Peyer's patch (tissue), 4 donors: ENCODE measurements at regions not wholly inside any gene's neighbourhood (a gene's known extent, or its start where the extent isn't known, plus 50 kb on each side); places are given as distances from the start of the nearest gene placed in this dataset.
"Not testable (repeated sequence)": the region's sequence is repeated elsewhere in the genome, so short reads cannot be mapped to it uniquely, and the experiment has no call there.

Experiments used
- DNase-seq, 3 donors: peaks; one replicate each; pipeline ENCODE4 v3.0.0-alpha.2; 2017 to 2019
- H3K27ac ChIP-seq, 4 donors: fragments of 200-600 bp; sonication (generic); one replicate each; pipeline ENCODE4 v1.5.1; 2016 to 2019
- H3K27me3 ChIP-seq, 2 donors: fragments of 200-600 bp; sonication (generic); one replicate each; pipeline ENCODE4 v1.5.1; 2019
- H3K36me3 ChIP-seq, 3 donors: fragments of 200-600 bp; sonication (generic); one replicate each; pipeline ENCODE4 v1.5.1; 2016 to 2019
- H3K4me1 ChIP-seq, 4 donors: fragments of 200-600 bp; sonication (generic); one replicate each; pipeline ENCODE4 v1.5.1; 2016 to 2019
- H3K4me3 ChIP-seq, 4 donors: fragments of 200-600 bp; sonication (generic); 1 replicate in 3 of 4; 2 replicates in 1 of 4; pipeline ENCODE4 v1.5.1; 2016 to 2019; ENCODE audit warnings: mild to moderate bottlenecking in 1 of 4
- H3K9me3 ChIP-seq, 4 donors: fragments of 200-600 bp; sonication (generic); one replicate each; pipeline ENCODE4 v1.5.1; 2016 to 2019; ENCODE audit warnings: mild to moderate bottlenecking in 1 of 4
- POLR2A ChIP-seq, 2 donors: fragments of 450-650 bp; IDR thresholded peaks; one replicate each; pipeline ENCODE4 v1.5.1; 2017; ENCODE audit warnings: antibody characterized with exemption in 2 of 2, mild to moderate bottlenecking in 2 of 2, moderate library complexity in 2 of 2
- TF ChIP-seq, protein P1 (sequence below), 6 experiments: fragments of 450-650 bp in 4 of 6; fragments of 200-600 bp in 2 of 6; sonication (generic) in 1 of 6; IDR thresholded peaks; one replicate each; pipeline ENCODE4 v1.5.1; 2017 to 2019; ENCODE audit warnings: antibody characterized with exemption in 6 of 6, mild to moderate bottlenecking in 3 of 6, moderate library complexity in 1 of 6

DNA sequence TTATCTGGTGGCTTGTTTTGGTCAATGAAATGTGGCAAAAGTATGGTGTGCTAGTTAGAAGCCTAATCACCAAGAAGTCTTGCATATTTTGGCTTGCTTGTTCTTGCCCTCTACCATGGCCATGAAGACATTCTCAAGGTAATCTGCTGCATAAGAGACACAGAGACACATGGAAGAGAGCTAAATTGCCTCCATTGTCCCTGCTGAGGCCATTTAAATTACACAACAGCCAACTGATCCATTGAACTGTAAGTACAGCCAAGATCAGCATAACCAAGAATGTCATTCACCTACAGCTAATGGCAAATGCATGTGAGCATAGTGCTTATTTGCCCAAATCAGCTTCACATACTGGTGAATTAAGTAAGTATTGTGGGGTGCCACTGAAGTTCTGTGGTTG, 603.8 kb downstream of the FRK start:
- H3K4me1 ChIP-seq, result no peaks in the 10 kb centered on the region
- H3K4me3 ChIP-seq, result no peak overlapping the region
- no peak for DNase-seq
- TF ChIP-seq, protein P1, sequence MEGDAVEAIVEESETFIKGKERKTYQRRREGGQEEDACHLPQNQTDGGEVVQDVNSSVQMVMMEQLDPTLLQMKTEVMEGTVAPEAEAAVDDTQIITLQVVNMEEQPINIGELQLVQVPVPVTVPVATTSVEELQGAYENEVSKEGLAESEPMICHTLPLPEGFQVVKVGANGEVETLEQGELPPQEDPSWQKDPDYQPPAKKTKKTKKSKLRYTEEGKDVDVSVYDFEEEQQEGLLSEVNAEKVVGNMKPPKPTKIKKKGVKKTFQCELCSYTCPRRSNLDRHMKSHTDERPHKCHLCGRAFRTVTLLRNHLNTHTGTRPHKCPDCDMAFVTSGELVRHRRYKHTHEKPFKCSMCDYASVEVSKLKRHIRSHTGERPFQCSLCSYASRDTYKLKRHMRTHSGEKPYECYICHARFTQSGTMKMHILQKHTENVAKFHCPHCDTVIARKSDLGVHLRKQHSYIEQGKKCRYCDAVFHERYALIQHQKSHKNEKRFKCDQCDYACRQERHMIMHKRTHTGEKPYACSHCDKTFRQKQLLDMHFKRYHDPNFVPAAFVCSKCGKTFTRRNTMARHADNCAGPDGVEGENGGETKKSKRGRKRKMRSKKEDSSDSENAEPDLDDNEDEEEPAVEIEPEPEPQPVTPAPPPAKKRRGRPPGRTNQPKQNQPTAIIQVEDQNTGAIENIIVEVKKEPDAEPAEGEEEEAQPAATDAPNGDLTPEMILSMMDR (IDR thresholded peaks at IDR 0.05), result no peak
- TF ChIP-seq POLR2A (IDR thresholded peaks at IDR 0.05), result no peak
- no peaks in the 10 kb centered on the region for H3K9me3 ChIP-seq
- no peaks in the 10 kb centered on the region for H3K36me3 ChIP-seq
- H3K27ac ChIP-seq, result no peak overlapping the region
- H3K27me3 ChIP-seq, result no peaks in the 10 kb centered on the region

DNA sequence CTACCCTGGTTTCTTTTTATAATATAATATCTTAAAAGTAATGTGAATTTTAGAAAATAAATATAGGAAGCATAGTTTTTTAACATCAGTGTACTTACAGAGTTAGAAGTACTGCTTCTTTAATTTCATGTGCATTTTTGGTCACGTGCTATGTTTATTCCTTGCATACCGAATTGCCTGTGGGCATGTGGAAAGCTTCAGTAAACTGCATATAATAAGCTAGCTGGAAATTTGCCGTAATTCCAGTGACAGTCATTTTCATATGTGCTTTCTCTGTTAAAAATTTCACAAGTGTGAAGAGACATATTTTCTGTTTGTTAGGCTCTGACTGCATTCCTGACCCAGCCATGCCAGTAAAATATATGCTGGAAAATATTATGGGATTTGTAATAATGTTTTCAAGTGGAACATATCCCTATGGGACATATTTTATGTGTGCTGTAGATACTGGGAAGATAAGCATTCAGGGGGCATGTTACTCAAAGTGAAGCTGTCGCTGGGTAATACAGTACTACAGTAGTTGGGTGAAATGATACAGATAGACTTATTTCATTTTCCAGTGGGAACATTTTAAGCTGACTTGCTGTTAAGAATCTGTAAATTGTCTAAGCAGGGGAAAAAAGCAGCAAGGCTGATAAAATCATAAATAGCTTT, 616.7 kb downstream of the FRK start:
- Histone ChIP-seq H3K36me3 (no peaks in the 10 kb centered on the region), H3K4me3 (no peak overlapping the region), H3K27me3 (no peaks in the 10 kb centered on the region), H3K9me3 (no peaks in the 10 kb centered on the region), H3K27ac (no peak overlapping the region), H3K4me1 (no peaks in the 10 kb centered on the region)
- no peak for TF ChIP-seq POLR2A (IDR thresholded peaks at IDR 0.05)
- TF ChIP-seq, protein P1 (IDR thresholded peaks at IDR 0.05), result no peak
- no peak for DNase-seq

DNA sequence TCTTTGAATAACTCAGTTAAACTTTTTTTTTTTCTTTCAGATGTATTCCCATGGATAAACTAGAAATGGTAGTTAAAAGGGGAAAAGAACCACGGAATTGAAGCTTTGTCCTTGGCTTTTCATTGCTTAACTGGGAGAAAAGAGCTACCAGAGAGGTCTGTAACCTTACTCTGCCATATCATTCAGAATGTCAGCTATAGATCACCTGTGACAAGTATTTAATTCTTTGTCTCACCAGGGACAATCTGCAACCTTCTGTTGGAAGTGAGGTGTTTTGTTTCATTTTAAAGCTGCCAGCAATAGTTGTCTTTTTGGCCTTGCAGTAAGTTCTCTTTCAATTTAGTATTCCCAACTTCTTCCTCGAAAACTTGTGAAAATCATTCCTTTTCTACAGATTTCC, 618.4 kb downstream of the FRK start:
- DNase-seq, result no peak
- Histone ChIP-seq H3K27ac (no peak overlapping the region), H3K4me1 (no peaks in the 10 kb centered on the region), H3K4me3 (no peak overlapping the region), H3K36me3 (no peaks in the 10 kb centered on the region), H3K27me3 (no peaks in the 10 kb centered on the region), H3K9me3 (no peaks in the 10 kb centered on the region)
- TF ChIP-seq POLR2A (IDR thresholded peaks at IDR 0.05), result no peak
- TF ChIP-seq, protein P1 (IDR thresholded peaks at IDR 0.05), result no peak

DNA sequence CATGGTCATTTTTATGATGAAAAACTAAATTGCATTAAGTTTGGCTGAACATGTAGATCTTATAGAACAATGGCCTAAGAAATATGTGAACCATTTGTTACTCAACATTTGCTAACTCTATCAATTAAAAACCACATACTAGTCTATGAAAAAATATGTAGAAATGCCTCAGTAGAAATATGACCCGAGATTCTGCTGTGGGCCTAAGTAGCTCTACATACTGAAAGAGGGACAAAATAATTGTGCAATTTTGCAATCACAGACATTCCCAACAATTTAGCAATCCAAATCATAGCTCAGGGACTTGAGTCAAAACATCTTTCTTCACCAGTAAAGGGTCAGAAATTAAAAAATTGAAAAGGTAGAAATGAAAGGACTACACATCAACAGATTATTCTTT, 619.0 kb downstream of the FRK start:
- Histone ChIP-seq H3K9me3 (no peaks in the 10 kb centered on the region), H3K4me3 (no peak overlapping the region), H3K27me3 (no peaks in the 10 kb centered on the region), H3K4me1 (no peaks in the 10 kb centered on the region), H3K27ac (no peak overlapping the region), H3K36me3 (no peaks in the 10 kb centered on the region)
- DNase-seq, result no peak
- no peak for TF ChIP-seq POLR2A (IDR thresholded peaks at IDR 0.05)
- TF ChIP-seq, protein P1 (IDR thresholded peaks at IDR 0.05), result no peak

DNA sequence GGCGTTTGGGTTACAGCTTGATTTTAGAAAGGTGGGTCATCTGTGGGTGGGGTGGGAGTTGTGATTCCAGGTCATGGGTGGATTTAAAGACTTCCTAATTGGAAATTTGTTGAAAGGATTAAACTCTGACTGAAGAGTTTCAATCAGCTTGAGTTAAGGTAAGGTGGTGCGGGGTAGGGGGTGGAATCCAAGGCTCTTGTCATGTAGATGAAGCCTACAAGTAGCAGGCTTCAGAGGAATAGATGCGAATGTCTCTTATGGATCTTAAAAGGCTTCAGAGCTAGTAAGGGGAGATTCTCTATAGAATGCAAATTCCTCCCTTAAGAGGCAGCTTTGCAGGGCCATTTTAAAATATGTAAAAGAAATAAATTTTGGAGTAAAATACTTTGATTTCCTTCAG, 645.3 kb downstream of the FRK start:
- no peaks in the 10 kb centered on the region for H3K9me3 ChIP-seq
- H3K27me3 ChIP-seq, result no peaks in the 10 kb centered on the region
- TF ChIP-seq, protein P1 (IDR thresholded peaks at IDR 0.05), result no peak
- no peak for TF ChIP-seq POLR2A (IDR thresholded peaks at IDR 0.05)
- no peak for DNase-seq
- no peak overlapping the region for H3K27ac ChIP-seq
- no peak overlapping the region for H3K4me3 ChIP-seq
- no peaks in the 10 kb centered on the region for H3K36me3 ChIP-seq
- no peaks in the 10 kb centered on the region for H3K4me1 ChIP-seq

DNA sequence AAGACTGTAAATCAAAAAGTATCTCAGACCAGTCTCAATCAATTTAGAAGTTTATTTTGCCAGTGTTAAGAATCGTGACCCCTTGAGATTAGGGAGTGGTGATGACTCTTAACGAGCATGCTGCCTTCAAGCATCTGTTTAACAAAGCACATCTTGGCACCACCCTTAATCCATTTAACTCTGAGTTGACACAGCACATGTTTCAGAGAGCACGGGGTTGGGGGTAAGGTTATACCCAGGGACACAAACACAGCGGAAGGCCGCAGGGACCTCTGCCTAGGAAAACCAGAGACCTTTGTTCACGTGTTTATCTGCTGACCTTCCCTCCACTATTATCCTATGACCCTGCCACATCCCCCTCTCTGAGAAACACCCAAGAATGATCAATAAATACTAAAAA, 645.8 kb downstream of the FRK start:
- not testable (repeated sequence) for H3K4me1 ChIP-seq, H3K4me3 ChIP-seq

More for the DNA sequence above, 645.8 kb downstream of the FRK start:
- DNase-seq, H3K27me3 ChIP-seq, H3K9me3 ChIP-seq, H3K36me3 ChIP-seq, H3K27ac ChIP-seq: not testable (repeated sequence)
